Left lobe of liver (tissue), 2 donors: ENCODE measurements at regions not wholly inside any gene's neighbourhood (a gene's known extent, or its start where the extent isn't known, plus 50 kb on each side); places are given as distances from the start of the nearest gene placed in this dataset.
"Not testable (repeated sequence)": the region's sequence is repeated elsewhere in the genome, so short reads cannot be mapped to it uniquely, and the experiment has no call there.

ENCODE experiments used
- ATAC-seq: fragments of 200-7000 bp; cut with Tn5 transposase; one replicate; pipeline ENCODE4 v1.9.1; 2020; ENCODE audit warnings: mild to moderate bottlenecking, moderate library complexity
- DNase-seq: peaks from one replicate; pipeline ENCODE4 v3.0.0-alpha.2; 2020; ENCODE audit warnings: low spot score
- donor health status: DM: no; HTN: no; CAD: no; lungs with moderate emphysema.
- donor health status: DM: no; HTN: yes; CAD: no.

GRCh38 chr17:31798205-31798724, 60.8 kb downstream of the COPRS start:
- ATAC-seq = peak; percentile 67
- DNase-seq = no peak

- not testable (repeated sequence) for DNase-seq, ATAC-seq
These were observed 63.1 kb downstream of the COPRS start for GRCh38 chr17:31795941-31796340.

- no peak for DNase-seq
- no peak for ATAC-seq
These were observed 64.9 kb downstream of the COPRS start for GRCh38 chr17:31794111-31794510.

GRCh38 chr17:31793634-31794033, 65.4 kb downstream of the COPRS start:
- DNase-seq, ATAC-seq: not testable (repeated sequence)

GRCh38 chr17:31792007-31792585, 66.9 kb downstream of the COPRS start:
- no peak for DNase-seq

GRCh38 chr17:31789707-31790505, 69.1 kb downstream of the COPRS start:
- no peak for DNase-seq
- ATAC-seq = no peak

More at GRCh38 chr17:31792007-31792585, 66.9 kb downstream of the COPRS start:
- no peak for ATAC-seq

- ATAC-seq = no peak
- no peak for DNase-seq
These were observed 70.1 kb downstream of the COPRS start for GRCh38 chr17:31788956-31789355.

GRCh38 chr17:31788571-31788946, 70.5 kb downstream of the COPRS start:
- no peak for ATAC-seq
- no peak for DNase-seq

GRCh38 chr17:31787857-31788570, 71.0 kb downstream of the COPRS start:
- DNase-seq (no peak), ATAC-seq (no peak)

GRCh38 chr17:31786796-31787481, 72.1 kb downstream of the COPRS start:
- no peak for ATAC-seq
- DNase-seq = no peak

- ATAC-seq = no peak
These were observed 78.6 kb downstream of the COPRS start for GRCh38 chr17:31780483-31780882.

GRCh38 chr17:31778523-31778922, 80.5 kb downstream of the COPRS start:
- no peak for ATAC-seq

More at GRCh38 chr17:31780483-31780882, 78.6 kb downstream of the COPRS start:
- DNase-seq = no peak

GRCh38 chr17:31771328-31771727, 87.7 kb downstream of the COPRS start:
- not testable (repeated sequence) for DNase-seq, ATAC-seq

More at GRCh38 chr17:31778523-31778922, 80.5 kb downstream of the COPRS start:
- DNase-seq = no peak

GRCh38 chr17:31770501-31770900, 88.5 kb downstream of the COPRS start:
- ATAC-seq, DNase-seq: not testable (repeated sequence)

GRCh38 chr17:31761836-31762510, 97.1 kb downstream of the COPRS start:
- not testable (repeated sequence) for ATAC-seq, DNase-seq

GRCh38 chr17:31758646-31759045, 100.4 kb downstream of the COPRS start:
- ATAC-seq (no peak), DNase-seq (no peak)

GRCh38 chr17:31757097-31757496, 101.9 kb downstream of the COPRS start:
- ATAC-seq (no peak), DNase-seq (no peak)

GRCh38 chr17:31754239-31754945, 104.7 kb downstream of the COPRS start:
- ATAC-seq (no peak), DNase-seq (no peak)

- DNase-seq (no peak), ATAC-seq (peak; percentile 60)
These were observed 106.0 kb downstream of the COPRS start for GRCh38 chr17:31753011-31753410.

- DNase-seq (no peak), ATAC-seq (no peak)
These were observed 106.5 kb downstream of the COPRS start for GRCh38 chr17:31752584-31752983.
